ENCODE measurements at regions not wholly inside any gene's neighbourhood (a gene's known extent, or its start where the extent isn't known, plus 50 kb on each side); places are given as distances from the start of the nearest gene placed in this dataset.

- TF ChIP-seq ELK1 (IDR thresholded peaks at IDR 0.05; ENCODE audit: low read depth, low read length) (no peak), CREB1 (IDR thresholded peaks at IDR 0.05; ENCODE audit: low read depth) (no peak), RELA (IDR thresholded peaks at IDR 0.05; ENCODE audit: borderline replicate concordance, partially characterized antibody) (no peak)
These were observed 121.6 kb upstream of the HS3ST4 start for GRCh38 chr16:25570131-25570530.

All from GM12878 (cell line).